ENCODE measurements at regions not wholly inside any gene's neighbourhood (a gene's known extent, or its start where the extent isn't known, plus 50 kb on each side); places are given as distances from the start of the nearest gene placed in this dataset.
A peak's percentile ranks its signal among the peaks of the same experiment; 100 is the strongest.

- no peak for DNase-seq (ENCODE audit: low spot score)
Measured at GRCh38 chr9:115367321-115367720, 249.4 kb upstream of the TNC start.

GRCh38 chr9:115367780-115368525 is 250.0 kb upstream of the TNC start:
- DNase-seq (ENCODE audit: low spot score) = no peak

GRCh38 chr9:115369322-115369957 is 251.5 kb upstream of the TNC start:
- no peak for DNase-seq (ENCODE audit: low spot score)

GRCh38 chr9:115373000-115373709 is 255.2 kb upstream of the TNC start:
- DNase-seq (ENCODE audit: low spot score) = peak; percentile 33

- DNase-seq (ENCODE audit: low spot score) = no peak
Measured at GRCh38 chr9:115373710-115374045, 255.7 kb upstream of the TNC start.

- DNase-seq (ENCODE audit: low spot score) = no peak
Measured at GRCh38 chr9:115374724-115375268, 256.8 kb upstream of the TNC start.

- no peak for DNase-seq (ENCODE audit: low spot score)
Measured at GRCh38 chr9:115378241-115378640, 260.3 kb upstream of the TNC start.

GRCh38 chr9:115378758-115379157 is 260.8 kb upstream of the TNC start:
- DNase-seq (ENCODE audit: low spot score) = no peak

- no peak for DNase-seq (ENCODE audit: low spot score)
Measured at GRCh38 chr9:115379719-115380118, 261.8 kb upstream of the TNC start.

GRCh38 chr9:115382865-115383264 is 264.9 kb upstream of the TNC start:
- DNase-seq (ENCODE audit: low spot score) = no peak

- no peak for DNase-seq (ENCODE audit: low spot score)
Measured at GRCh38 chr9:115385383-115386122, 267.6 kb upstream of the TNC start.

GRCh38 chr9:115386963-115387770 is 269.2 kb upstream of the TNC start:
- DNase-seq (ENCODE audit: low spot score) = no peak

GRCh38 chr9:115391168-115391825 is 273.3 kb upstream of the TNC start:
- no peak for DNase-seq (ENCODE audit: low spot score)

- no peak for DNase-seq (ENCODE audit: low spot score)
Measured at GRCh38 chr9:115393976-115394775, 276.2 kb upstream of the TNC start.

GRCh38 chr9:115395511-115396021 is 277.6 kb upstream of the TNC start:
- no peak for DNase-seq (ENCODE audit: low spot score)

GRCh38 chr9:115396071-115396529 is 278.1 kb upstream of the TNC start:
- no peak for DNase-seq (ENCODE audit: low spot score)

GRCh38 chr9:115397591-115398312 is 279.8 kb upstream of the TNC start:
- no peak for DNase-seq (ENCODE audit: low spot score)

GRCh38 chr9:115398313-115398650 is 280.3 kb upstream of the TNC start:
- DNase-seq (ENCODE audit: low spot score) = no peak

- no peak for DNase-seq (ENCODE audit: low spot score)
Measured at GRCh38 chr9:115398996-115399395, 281.0 kb upstream of the TNC start.

All from iPS-NIHi11 (cell line).